ENCODE measurements at regions not wholly inside any gene's neighbourhood (a gene's known extent, or its start where the extent isn't known, plus 50 kb on each side); places are given as distances from the start of the nearest gene placed in this dataset.
"Not testable (repeated sequence)": the region's sequence is repeated elsewhere in the genome, so short reads cannot be mapped to it uniquely, and the experiment has no call there.

DNA sequence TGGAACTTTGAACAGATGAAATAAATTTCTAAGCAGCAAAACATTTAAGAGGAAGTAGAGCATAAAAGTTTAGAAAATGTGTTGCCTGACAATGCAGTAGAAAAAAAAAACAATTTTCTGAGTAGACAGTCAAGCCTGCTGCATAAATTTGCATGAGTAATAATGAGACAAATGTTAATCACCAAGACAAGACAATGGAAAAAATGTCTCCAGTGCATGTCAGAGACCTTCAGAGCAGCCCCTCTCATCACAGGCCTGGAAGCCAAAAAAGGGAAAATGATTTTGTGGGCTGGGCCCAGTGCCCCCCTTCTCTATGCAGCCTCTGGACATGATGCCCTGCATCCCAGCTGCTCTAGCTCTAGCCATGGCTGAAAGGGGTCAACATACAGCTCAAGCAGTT lies 204.6 kb downstream of the COX18 start:
- no peak for DNase-seq

DNA sequence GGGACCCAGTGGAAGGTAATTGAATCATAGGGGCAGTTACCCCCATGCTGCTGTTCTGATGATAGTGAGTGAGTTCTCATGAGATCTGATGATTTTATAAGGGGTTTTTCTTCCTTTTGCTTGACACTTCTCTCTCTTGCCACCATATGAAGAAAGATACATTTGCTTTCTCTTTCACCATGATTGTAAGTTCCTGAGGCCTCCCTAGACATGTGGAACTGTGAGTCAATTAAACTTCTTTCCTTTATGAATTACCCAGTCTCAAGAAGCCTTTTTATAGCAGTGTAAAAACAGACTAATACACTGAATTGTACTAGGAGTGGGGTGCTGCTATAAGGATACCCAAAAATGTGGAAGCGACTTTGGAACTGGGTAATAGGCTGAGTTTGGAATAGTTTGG lies 205.2 kb downstream of the COX18 start:
- DNase-seq = not testable (repeated sequence)

DNA sequence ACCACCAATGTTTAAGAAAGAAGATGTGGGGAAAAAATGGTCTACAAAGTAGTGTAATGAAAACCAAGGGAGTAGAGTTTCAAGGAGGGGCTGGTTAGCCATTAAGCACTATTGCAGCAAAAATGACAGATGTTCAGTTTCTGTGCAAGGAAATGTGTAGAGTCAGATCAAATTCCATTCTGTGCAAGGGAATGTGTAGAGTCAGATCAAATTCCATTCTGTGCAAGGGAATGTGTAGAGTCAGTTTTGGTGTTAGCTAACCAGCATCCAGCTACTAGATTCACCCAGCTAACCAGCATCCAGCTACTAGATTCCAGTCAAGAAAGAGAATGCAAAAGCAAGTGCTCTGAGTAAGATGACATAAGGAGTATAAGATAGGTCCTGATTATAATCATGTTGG lies 208.8 kb downstream of the COX18 start:
- no peak for DNase-seq

DNA sequence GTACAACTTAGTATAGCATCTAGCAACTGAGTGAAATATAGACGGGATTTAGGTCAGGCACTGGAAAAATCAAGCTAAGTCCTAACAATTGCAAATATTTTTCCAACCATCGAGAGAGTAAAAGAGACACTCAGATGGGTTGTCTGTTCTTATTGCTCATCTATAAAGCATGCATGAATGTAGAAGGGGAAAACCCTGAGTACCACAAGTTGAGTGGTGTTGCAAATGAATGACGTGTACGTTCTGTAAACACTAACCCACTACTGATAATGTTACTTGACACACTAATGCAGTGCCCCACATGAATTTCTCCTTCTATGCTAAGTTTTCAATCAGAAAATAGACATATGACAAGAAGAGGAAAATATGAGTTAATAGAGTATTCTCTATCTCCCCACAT lies 211.2 kb downstream of the COX18 start:
- DNase-seq = no peak

DNA sequence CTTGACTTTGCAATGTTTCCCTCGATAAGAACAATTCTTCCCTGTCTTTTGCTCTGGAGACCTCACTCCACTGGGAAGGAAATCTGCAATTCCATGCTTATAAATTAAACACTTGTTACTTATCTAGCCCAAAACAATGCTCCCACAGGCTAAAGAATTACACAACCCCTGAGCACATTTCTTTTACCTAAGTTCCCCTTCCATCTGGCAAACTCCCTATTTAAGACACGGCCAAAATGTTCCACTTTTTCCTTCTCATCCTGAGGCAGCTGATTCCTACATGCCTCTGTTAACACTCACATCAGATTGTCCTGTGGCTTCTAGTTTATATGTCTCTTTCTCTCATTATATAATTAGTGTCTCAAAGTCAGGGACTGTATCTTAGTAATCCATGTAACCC lies 211.7 kb downstream of the COX18 start:
- DNase-seq = no peak

DNA sequence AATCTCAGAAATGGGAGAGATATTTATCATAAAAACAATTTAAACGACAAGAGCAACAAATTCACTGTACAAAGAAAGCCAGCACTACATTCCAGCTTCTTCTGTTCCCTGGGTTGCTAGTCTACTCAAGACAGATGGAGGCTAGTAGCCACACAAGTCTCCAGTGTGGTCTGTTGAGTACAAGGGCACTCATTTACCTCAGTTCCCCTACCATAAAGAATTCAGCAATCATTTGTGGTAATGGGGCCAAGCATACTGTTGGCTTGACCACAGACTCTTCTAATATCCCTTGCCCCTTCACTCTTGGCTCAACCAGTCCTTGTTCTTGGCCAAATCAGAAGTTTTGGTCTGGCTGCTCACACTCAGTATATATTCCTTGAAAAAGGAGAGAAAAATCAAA lies 212.3 kb downstream of the COX18 start:
- no peak for DNase-seq

DNA sequence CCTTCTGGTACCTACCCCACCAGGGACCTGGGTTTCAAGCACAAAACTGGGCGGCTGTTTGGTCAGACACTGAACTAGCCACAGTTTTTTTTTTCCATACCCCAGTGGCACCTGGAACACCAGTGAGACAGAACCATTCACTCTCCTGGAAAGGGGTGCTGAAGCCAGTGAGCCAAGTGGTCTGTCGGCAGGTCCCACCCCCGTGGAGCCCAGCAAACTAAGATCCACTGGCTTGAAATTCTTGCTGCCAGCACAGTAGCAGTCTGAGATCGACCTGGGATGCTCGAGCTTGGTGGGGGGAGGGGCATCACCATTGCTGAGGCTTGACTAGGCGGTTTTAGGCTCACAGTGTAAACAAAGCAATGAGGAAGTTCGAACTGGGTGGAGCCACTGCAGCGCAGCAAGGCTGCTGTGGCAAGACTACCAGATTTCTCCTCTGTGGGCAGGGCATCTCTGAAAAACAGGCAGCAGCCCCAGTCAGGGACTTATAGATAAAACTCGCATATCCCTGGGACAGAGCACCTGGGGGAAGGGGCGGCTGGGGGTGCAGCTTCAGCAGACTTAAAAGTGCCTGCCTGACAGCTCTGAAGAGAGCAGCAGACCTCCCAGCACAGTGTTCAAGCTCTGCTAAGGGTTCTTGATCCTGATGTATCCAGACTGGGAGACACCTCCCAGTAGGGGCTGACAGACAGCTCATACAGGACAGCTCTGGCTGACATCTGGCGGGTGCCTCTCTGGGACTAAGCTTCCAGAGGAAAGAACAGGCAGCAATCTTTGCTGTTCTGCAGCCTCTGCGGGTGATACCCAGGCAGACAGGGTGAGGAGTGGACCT lies 223.0 kb downstream of the COX18 start:
- no peak for DNase-seq

DNA sequence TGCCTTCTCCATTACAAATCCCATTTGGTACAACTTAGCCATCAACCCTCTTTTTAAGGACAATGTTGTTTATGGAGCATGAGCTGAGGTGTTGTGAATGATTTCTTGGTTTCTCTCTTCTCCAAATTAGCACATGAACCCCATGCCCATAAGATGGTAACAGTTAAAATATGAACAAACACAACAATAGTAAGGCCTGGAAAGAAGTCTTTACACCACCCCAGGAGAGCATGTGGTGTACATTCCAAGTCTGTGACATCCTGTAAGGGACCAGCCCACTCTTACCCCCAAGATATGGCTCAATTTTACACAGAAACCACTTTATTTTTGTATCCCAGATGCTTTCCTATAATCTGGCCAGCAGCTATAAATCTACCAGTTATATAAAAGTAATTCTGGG lies 226.1 kb downstream of the COX18 start:
- no peak for DNase-seq

DNA sequence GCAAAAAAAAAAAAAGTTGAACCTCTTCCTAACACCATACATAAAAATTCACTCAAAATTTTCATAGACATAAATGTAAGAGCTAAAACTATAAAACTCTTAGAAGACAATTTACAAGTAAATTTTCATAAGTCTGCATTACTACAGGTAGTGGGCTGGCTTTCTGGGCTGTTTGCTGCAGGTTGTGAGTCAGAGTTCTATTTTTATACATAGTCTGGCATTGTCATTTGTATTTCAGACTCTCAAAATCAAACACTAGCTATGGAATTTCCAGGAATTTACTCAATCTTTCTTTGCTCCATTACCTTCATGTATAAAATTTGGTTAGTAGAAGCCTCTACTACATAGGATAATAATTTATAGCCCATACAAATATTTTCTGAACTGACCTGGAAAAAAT lies 227.2 kb downstream of the COX18 start:
- DNase-seq = no peak

DNA sequence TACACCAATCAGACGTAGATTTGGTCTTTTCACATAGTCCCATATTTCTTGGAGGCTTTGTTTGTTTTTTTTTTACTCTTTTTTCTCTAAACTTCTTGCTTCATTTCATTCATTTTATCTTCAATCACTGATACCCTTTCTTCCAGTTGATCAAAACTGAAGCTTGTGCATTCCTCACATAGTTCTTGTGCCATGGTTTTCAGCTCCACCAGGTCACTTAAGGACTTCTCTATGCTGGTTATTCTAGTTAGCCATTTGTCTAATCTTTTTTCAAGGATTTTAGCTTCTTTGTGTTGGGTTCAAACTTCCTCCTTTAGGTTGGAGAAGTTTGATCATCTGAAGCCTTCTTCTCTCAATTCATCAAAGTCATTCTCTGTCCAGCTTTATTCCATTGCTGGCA lies 229.3 kb downstream of the COX18 start:
- DNase-seq = not testable (repeated sequence)

DNA sequence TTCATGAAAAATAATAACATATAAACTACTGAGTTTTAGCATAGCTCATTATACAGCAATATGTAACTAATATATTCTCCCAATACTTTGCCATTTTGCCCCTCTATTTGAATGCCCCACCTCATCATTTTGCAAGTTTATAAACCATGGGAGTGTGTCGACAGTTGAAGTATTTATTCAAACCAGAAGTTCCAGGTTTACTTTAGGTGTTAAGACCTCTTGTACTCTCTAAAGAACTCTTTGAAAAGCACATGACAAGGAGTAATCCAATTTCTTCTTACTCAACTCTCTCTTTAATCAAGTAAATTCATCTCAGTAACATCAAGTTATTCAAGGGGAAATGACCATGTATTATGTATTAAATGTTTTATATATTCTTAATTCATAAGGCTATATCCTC lies 240.7 kb downstream of the COX18 start:
- DNase-seq = no peak

DNA sequence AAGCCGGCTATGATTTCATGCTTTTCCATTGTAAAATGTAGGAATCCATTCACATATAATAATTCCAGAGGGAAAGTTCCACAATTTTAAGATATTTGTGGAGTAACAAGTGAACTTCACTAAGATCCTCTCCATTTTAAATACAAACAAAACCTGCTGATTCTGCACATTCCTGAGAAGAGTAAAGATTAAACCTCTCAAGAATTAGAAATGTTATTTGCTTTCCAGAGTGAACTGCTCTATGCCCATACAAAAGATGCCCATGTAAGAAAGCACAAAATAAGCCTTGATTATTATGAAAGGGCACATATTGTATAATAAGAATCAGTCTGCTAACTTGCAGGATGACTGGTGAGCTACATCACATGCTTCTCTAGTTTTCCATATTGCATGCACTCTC lies 241.5 kb downstream of the COX18 start:
- no peak for DNase-seq

DNA sequence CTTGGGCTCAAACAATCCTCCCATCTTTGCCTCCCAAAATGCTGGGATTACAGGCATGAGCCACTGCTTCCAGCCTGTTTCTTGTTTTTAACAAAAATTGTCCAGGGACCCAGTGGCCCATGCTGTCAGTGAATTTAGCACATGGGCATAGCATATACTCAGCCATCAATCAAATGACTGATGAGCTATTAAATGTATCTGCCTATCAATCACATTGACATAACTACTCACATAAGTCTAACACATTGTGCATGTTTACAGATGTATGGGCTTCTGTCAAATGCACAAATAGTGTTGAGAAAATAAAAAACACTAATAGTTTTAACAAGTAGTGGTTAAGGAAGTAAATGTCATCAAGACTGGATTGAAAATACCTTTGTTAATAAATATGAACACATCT lies 249.4 kb downstream of the COX18 start:
- DNase-seq = no peak

DNA sequence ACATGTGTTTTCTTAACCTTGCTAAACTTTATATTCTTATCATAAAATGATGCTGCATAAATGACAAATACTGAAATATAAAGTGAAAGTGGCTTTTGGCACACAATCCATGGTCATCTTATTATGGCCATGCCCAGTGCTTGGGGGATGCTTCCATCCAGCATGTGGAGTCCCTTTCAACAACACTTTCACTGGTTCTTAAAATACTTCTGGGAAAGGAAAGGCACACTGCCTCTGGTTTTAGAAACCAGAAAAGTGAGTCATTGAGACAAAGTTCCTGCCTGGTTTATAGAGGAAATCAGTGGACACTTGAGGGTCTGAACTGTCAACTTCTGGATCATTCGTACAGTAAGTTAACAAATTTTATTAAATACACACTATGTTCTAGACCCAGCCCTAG lies 248.0 kb upstream of the ADAMTS3 start:
- no peak for DNase-seq

DNA sequence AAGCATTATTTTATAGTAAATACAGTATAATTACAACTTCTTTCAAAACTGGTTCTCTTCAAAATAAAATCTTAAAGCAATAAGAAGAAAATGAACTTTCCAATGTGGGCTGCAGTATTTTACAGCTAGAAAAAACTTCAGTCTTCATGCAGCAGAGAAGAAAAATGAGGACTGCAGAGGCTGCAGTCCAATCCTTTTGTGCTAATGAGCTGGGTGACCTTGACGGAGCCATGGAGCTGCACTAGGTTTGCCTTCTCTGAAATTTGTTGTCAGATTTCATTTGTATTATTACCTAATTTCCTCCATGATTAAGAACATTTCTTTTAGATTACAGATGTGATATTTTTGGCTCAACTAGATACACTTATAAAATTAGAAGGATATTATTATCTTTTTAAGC lies 245.2 kb upstream of the ADAMTS3 start:
- no peak for DNase-seq

DNA sequence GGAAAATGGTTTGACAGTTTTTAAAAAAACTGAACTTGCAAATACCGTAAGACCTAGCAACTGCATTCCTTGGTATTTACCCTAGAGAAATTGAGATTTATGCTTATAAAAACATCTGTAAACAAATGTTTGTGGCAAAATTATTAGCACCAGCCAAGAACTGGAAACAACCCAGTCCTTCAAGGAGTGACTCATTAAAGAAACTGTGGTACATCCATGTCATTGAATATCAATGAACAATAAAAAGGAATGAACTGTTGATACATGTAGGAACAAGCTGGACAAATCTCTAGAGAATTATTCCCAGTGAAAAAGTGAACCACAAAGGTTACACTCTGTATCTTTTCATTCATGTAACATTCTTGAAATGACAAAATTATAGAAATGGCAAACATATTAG lies 240.2 kb upstream of the ADAMTS3 start:
- no peak for DNase-seq

DNA sequence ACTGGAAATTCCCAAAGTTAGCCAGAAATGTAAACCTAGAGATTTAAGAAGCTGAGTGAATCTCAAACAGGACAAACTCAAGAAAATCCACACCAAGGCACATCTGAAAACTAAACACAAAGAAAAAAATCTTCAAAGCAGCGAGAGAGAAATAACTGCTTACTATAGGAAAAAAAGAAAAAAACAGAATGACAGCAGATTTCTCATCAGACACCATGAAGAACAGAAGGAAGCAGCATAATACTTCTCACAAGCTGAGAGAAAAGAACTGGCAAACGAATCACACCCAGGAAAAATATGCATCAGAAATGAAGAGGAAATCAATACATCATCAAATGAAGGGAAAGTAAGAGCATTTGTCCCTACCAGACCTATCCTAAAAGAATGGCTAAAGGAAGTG lies 236.3 kb upstream of the ADAMTS3 start:
- no peak for DNase-seq

DNA sequence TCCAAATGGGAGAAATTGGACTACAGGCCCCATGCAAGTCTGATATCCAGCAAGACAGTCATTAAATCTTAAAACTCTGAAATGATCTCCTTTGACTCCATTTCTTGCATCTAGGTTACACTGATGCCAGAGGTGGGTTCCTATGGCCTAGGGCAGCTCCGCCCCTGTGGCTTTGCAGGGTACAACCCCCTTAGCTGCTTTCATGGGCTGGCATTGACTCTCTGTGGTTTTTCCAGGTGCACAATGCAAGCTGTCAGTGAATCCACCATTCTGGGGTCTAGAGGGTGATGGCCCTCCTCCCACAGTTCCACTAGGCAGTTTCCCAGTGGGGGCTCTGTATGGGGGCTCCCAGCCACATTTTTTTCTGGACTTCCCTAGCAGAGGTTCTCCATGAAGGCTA lies 228.5 kb upstream of the ADAMTS3 start:
- DNase-seq = no peak

DNA sequence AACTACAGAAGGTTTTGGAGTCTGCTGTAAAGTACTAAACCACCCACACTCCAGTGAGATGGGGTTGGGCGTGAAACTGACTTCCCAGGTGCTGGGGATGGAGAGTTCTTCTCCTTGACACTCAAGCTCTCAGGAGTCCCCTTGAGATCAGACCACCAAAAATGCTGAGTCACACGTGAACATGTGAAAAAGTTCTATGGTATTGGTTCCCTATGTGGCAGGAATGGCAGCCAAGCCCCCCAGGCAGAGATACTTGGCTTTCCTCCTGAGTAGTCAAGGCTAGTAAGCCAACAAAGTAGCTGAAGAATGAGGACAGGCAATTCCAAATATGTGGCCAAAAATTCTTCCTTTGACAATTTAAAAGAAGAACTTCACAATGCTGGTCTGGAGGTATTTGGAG lies 222.0 kb upstream of the ADAMTS3 start:
- DNase-seq = no peak

DNA sequence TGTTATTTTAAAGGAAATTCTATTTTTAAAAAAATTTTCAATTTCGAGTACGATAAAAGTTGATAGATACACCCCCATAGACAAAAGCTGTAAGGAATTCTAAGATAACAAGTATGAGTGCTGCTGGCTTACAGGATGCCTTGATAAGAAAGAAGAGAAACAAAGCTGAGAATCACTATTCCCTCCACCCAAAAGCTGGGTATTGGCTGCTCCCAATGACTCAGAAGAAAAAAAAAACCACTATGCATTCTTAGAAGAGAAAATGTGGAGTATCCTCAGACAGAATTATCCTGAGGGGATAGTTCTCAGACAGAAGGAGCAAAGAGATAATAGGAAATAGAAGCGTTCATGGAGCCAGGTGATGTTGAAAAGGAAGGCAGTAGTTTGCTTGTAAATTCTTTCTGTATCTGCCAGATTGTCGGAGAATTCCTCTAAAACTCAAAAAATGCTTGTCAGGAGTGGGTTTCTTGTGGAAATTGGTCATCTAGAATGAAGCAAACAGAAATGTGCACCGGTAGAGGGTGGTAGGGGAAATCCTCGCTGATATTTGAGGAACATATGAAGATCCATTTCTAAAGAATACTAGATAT lies 217.5 kb upstream of the ADAMTS3 start:
- DNase-seq = no peak

DNA sequence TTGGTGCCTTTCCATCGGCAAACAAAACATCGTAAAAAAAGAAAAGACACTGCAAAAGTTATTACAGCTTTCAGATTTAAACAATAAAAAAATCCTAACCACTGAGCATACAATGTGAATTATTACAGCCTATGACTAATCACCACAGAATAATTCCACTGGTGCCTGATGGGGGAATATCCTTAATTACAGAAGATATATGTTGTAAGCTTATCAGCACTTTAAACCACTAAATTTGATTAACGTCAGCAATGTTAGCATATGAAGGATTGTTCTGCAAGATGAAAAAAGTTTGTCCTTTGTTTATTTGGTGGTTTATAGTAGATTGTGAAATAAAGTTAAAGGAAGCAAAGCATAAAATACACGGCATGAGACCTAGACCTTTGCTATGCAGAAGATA lies 210.2 kb upstream of the ADAMTS3 start:
- DNase-seq = no peak

DNA sequence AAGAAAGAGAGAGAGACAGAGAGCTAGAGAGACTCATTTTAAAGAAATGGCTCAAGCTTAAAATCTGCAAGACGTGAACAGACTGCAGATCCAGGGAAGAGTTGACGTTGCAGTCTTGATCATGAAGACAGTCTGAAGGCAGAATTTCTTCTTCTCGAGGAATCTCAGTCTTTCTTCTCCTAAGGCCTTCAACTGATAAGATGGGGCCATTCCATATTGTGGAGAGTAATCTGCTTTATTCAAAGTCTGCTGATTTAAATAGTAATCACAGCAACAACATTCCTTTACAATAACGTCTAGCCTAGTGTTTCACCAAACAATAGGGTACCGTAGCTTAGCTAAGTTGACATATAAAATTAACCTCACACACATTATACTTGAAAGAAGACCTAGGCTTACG lies 208.4 kb upstream of the ADAMTS3 start:
- DNase-seq = no peak

DNA sequence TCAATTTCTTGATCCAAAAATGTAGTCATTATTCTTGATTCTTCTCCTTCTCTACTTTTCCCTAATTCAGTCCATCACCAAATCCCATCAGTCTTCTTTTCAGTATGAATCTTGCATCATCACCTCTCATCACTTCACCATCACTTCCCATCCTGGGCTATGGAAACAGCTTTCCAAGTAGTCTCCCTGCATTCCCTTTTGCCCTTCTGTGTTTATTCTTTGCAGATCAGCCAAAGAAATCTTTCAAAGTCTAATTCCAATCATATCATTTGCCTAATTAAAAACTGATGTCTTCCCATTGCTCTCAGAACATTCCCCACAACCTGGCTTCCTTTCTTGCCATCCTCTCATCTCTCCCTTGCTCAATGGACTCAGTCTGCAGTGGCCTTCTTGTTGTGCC lies 201.7 kb upstream of the ADAMTS3 start:
- no peak for DNase-seq

DNA sequence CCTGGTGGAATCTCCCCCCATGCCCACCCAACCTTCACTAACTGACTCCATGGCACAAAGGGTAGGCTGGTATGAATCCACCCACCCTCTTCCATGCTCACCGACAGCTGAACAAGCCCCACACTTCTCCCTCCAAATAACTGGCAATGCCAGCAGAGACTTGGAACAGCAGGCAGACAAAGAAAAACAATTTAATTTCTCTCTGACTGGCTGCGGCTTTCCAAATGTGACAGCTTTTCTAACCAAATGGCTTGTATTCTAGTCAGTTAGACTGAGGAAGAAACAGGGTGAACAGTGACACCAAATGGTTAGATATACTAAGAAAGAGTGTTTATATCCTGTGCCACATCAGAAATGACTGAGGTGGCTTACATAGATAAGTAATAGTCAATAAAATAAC lies 199.3 kb upstream of the ADAMTS3 start:
- no peak for DNase-seq
